Neuronal stem cell (in vitro differentiated cells): ENCODE measurements at regions not wholly inside any gene's neighbourhood (a gene's known extent, or its start where the extent isn't known, plus 50 kb on each side); places are given as distances from the start of the nearest gene placed in this dataset.

ENCODE experiments used
- DNase-seq: peaks from one replicate; pipeline ENCODE4 v3.0.0-alpha.2; 2013; ENCODE audit warnings: low spot score
- H2AFZ ChIP-seq: one replicate; pipeline ENCODE4 v1.6.1; 2013; ENCODE audit warnings: mild to moderate bottlenecking, low read length, inconsistent platforms
- H2AK5ac ChIP-seq: 2 replicates; pipeline ENCODE4 v1.6.1; 2013; ENCODE audit warnings: low read depth, mild to moderate bottlenecking, inconsistent platforms, low read length, moderate library complexity, mixed read lengths
- H2BK120ac ChIP-seq: 2 replicates; pipeline ENCODE4 v1.6.1; 2013; ENCODE audit warnings: low read depth, mild to moderate bottlenecking, inconsistent platforms, low read length, moderate library complexity, mixed read lengths
- H2BK12ac ChIP-seq: one replicate; pipeline ENCODE4 v1.6.1; 2013; ENCODE audit warnings: low read length, inconsistent platforms
- H2BK15ac ChIP-seq: 2 replicates; pipeline ENCODE4 v1.6.1; 2013; ENCODE audit warnings: mild to moderate bottlenecking, low read length, inconsistent platforms, mixed read lengths
- H2BK5ac ChIP-seq: one replicate; pipeline ENCODE4 v1.6.1; 2013; ENCODE audit warnings: inconsistent platforms, mild to moderate bottlenecking, low read length, moderate library complexity
- H3K14ac ChIP-seq: one replicate; pipeline ENCODE4 v1.6.1; 2013; ENCODE audit warnings: low read length, inconsistent platforms
- H3K18ac ChIP-seq: 2 replicates; pipeline ENCODE4 v1.6.1; 2013; ENCODE audit warnings: low read length, inconsistent platforms
- H3K23ac ChIP-seq: 2 replicates; pipeline ENCODE4 v1.6.1; 2013; ENCODE audit warnings: low read depth, mild to moderate bottlenecking, mixed read lengths, low read length, inconsistent platforms; ENCODE audit not compliant: poor library complexity
- H3K27ac ChIP-seq: replicated peaks from 3 replicates; pipeline ENCODE4 v1.5.1; 2013; ENCODE audit warnings: low read length, inconsistent platforms
- H3K27me3 ChIP-seq, 3 experiments: 2 replicates each; pipeline ENCODE4 v1.6.1; 2013; ENCODE audit warnings: low read length in 3 of 3, mild to moderate bottlenecking in 2 of 3, inconsistent platforms in 1 of 3, low read depth in 1 of 3, mixed read lengths in 1 of 3, moderate library complexity in 1 of 3; ENCODE audit not compliant: control insufficient read depth in 3 of 3, insufficient read depth in 3 of 3
- H3K36me3 ChIP-seq, 2 donors: replicated peaks in 1 of 2; 2 replicates each; pipeline ENCODE4 v1.6.1; 2013; ENCODE audit warnings: low read length in 2 of 2; ENCODE audit not compliant: control insufficient read depth in 2 of 2, insufficient read depth in 2 of 2
- H3K4ac ChIP-seq: 2 replicates; pipeline ENCODE4 v1.6.1; 2013; ENCODE audit warnings: inconsistent platforms, mild to moderate bottlenecking, low read length, moderate library complexity
- H3K4me1 ChIP-seq, 2 donors: 1 replicate in 1 of 2; 2 replicates in 1 of 2; pipeline ENCODE4 v1.6.1; 2013; ENCODE audit warnings: low read length in 2 of 2, low read depth in 1 of 2; ENCODE audit not compliant: control insufficient read depth in 2 of 2, insufficient read depth in 1 of 2
- H3K4me2 ChIP-seq: one replicate; pipeline ENCODE4 v1.6.1; 2013; ENCODE audit warnings: mild to moderate bottlenecking, low read length, inconsistent platforms; ENCODE audit not compliant: insufficient read depth, poor library complexity, severe bottlenecking
- H3K4me3 ChIP-seq, 2 donors: 2 replicates each; pipeline ENCODE4 v1.5.1; 2013; ENCODE audit warnings: low read length in 2 of 2, mild to moderate bottlenecking in 2 of 2, inconsistent platforms in 1 of 2, moderate library complexity in 1 of 2
- H3K79me1 ChIP-seq: one replicate; pipeline ENCODE4 v1.6.1; 2013; ENCODE audit warnings: low read depth, mild to moderate bottlenecking, inconsistent platforms, low read length, moderate library complexity
- H3K9ac ChIP-seq: one replicate; pipeline ENCODE4 v1.6.1; 2013; ENCODE audit warnings: mild to moderate bottlenecking, low read depth, low read length, inconsistent platforms; ENCODE audit not compliant: poor library complexity
- H3K9me3 ChIP-seq, 2 donors: replicated peaks in 1 of 2; 2 replicates each; pipeline versions ENCODE3 to v1.6.1; 2013; ENCODE audit warnings: low read length in 2 of 2, mild to moderate bottlenecking in 2 of 2, inconsistent platforms in 1 of 2, low read depth in 1 of 2, mixed read lengths in 1 of 2, moderate library complexity in 1 of 2; ENCODE audit not compliant: control insufficient read depth in 2 of 2, insufficient read depth in 1 of 2
- H4K8ac ChIP-seq: one replicate; pipeline ENCODE4 v1.6.1; 2013; ENCODE audit warnings: low read depth, mild to moderate bottlenecking, inconsistent platforms, low read length, moderate library complexity
- H4K91ac ChIP-seq: one replicate; pipeline ENCODE4 v1.6.1; 2013; ENCODE audit warnings: low read length, low read depth, mild to moderate bottlenecking, inconsistent platforms; ENCODE audit not compliant: poor library complexity
- WGBS, 2 donors: extraction: QIAGEN DNeasy Blood & Tissue Kit; methylation state at CpG; one replicate each; pipeline ENCODE4 v1.1.7; 2013; ENCODE audit warnings: missing lambda C conversion rate in 2 of 2, mixed read lengths in 1 of 2; ENCODE audit not compliant: insufficient read length in 2 of 2, insufficient replicate concordance in 1 of 2; ENCODE audit errors: extremely low coverage in 2 of 2; 5-methylcytosine and 5-hydroxymethylcytosine counted together

DNA sequence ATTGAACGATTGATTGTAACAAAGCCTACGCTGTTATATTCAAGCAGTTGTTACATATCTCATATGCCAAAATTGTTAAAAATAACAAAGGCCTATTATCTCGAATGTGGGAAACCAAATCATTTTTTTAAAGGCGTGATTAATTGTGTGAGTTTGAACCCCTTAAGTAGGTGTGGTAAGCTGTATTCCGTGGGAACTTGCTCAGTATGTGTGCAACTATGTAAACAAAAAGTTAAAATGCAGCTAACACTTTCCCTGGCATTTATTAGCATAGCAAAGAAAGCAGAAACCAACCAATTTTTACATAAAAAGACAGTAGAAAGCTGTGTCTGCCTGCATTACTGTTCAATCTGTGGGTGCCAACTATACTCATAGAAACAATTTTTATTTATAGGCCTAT lies 166.0 kb upstream of the HAND2 start:
- no peak overlapping the region for H2BK12ac ChIP-seq
- WGBS, 2 donors = no CpG with 5 or more reads among the region's 5 CpGs

DNA sequence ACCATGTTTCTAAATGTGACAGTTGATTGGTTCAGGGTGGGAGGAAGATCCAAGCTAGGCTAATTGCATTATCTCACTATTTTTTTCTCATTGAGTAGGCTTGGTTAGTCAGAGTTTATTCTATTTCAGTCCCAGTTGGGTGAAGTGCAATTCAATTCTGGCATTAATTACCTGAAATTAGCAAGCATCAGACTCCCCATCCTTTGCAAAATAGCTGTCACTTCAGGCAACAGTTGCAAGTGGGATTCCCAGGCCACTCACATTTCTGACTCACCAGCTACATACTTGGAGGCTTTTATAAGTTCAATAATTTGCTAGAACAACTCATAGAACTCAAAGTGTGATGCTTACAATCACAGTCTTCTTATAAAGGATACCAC lies 155.8 kb upstream of the HAND2 start:
- Histone ChIP-seq H4K91ac (no peak overlapping the region), H2BK12ac (no peak overlapping the region), H2BK15ac (no peak overlapping the region), H3K9me3 (no peaks in the 10 kb centered on the region), H3K4me1 (no peaks in the 10 kb centered on the region), H3K23ac (no peak overlapping the region), H2AK5ac (no peak overlapping the region), H3K4me2 (no peak overlapping the region), H2BK5ac (no peak overlapping the region), H3K4me3 (no peak overlapping the region), H2AFZ (no peak overlapping the region), H3K27me3 (no peaks in the 10 kb centered on the region), H3K27ac (no peak overlapping the region), H3K9ac (no peak overlapping the region), H2BK120ac (no peak overlapping the region), H4K8ac (no peak overlapping the region), H3K18ac (no peak overlapping the region), H3K14ac (no peak overlapping the region), H3K4ac (no peak overlapping the region), H3K36me3 (peaks cover 0 to 2% of the 10 kb centered on the region in 2 donors), H3K79me1 (no peaks in the 10 kb centered on the region)
- DNase-seq = no peak

More for the DNA sequence above, 166.0 kb upstream of the HAND2 start:
- H2AK5ac ChIP-seq = no peak overlapping the region
- no peak overlapping the region for H3K14ac ChIP-seq
- no peak overlapping the region for H4K91ac ChIP-seq
- no peak for DNase-seq
- H3K79me1 ChIP-seq = no peaks in the 10 kb centered on the region
- no peak overlapping the region for H3K4me3 ChIP-seq
- H3K27me3 ChIP-seq = no peaks in the 10 kb centered on the region
- no peak overlapping the region for H3K18ac ChIP-seq
- no peak overlapping the region for H2BK5ac ChIP-seq
- H3K23ac ChIP-seq = no peak overlapping the region
- no peak overlapping the region for H2AFZ ChIP-seq
- no peaks in the 10 kb centered on the region for H3K36me3 ChIP-seq
- H2BK15ac ChIP-seq = no peak overlapping the region
- no peak overlapping the region for H3K9ac ChIP-seq
- no peak overlapping the region for H4K8ac ChIP-seq
- H3K4me1 ChIP-seq = no peaks in the 10 kb centered on the region
- H3K4ac ChIP-seq = no peak overlapping the region
- no peak overlapping the region for H2BK120ac ChIP-seq
- H3K9me3 ChIP-seq = no peaks in the 10 kb centered on the region
- no peak overlapping the region for H3K4me2 ChIP-seq
- no peak overlapping the region for H3K27ac ChIP-seq

DNA sequence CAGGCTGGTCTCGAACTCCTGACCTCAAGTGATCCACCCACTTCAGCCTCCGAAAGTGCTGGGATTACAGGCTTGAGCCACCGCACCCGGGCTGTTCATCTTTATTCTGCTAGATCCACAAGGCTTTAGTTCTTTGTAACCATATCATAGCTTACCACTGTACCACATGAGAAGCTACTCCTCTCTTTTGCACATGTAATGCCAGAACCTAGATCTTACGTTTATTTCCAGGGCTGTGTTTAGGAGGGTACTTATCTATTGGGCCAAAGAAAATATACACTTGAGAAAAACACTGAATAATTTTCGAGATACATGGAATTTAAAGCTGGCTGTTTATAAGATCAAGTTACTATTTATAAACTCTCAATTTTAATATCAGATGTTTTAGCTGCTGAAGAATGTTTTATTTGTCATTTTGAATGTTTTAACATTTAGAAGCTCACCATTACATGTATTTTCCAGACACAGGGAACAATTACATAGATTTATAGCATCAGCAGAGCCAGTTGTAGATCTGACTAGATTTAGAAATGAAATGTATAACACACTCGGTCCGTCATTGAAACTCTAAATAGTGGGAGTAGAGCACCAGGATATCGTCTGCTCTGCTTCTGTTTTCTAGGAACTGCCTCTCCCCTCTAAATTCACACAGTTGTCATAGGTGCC lies 155.3 kb upstream of the HAND2 start:
- Histone ChIP-seq H3K79me1 (no peaks in the 10 kb centered on the region), H2BK120ac (no peak overlapping the region), H3K9ac (no peak overlapping the region), H3K4me1 (no peaks in the 10 kb centered on the region), H2AK5ac (no peak overlapping the region), H2AFZ (no peak overlapping the region), H3K27me3 (no peaks in the 10 kb centered on the region), H4K91ac (no peak overlapping the region), H3K14ac (no peak overlapping the region), H3K4me3 (no peak overlapping the region), H3K4ac (no peak overlapping the region), H2BK5ac (no peak overlapping the region), H3K23ac (no peak overlapping the region), H3K36me3 (peaks cover 0 to 2% of the 10 kb centered on the region in 2 donors), H3K9me3 (no peaks in the 10 kb centered on the region), H3K18ac (no peak overlapping the region), H4K8ac (no peak overlapping the region), H2BK15ac (no peak overlapping the region), H2BK12ac (no peak overlapping the region), H3K27ac (no peak overlapping the region), H3K4me2 (no peak overlapping the region)
- no peak for DNase-seq
- WGBS, 2 donors = no CpG with 5 or more reads among the region's 9 CpGs

DNA sequence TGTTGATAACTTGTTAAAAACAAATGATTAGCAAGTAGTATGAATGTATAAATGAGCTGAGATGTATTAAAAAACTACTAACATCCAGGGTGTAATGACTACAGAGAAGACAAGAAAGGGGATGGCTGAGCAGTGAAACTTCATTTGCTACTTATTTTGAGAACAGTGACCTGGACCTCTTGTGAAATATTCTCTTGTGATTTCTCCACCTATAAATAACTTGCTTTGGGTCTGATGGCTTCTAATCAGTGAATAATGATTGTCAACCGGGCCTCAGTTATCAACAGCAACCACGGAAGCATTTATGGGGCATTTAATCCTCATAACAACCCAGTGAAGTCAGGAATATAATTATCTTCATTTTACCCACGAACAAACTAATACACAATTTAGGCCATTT lies 154.2 kb upstream of the HAND2 start:
- no peak overlapping the region for H3K14ac ChIP-seq
- H3K79me1 ChIP-seq = no peaks in the 10 kb centered on the region
- no peak overlapping the region for H4K91ac ChIP-seq
- H2BK120ac ChIP-seq = no peak overlapping the region
- H3K9ac ChIP-seq = no peak overlapping the region
- H3K4me3 ChIP-seq = no peak overlapping the region
- no peak overlapping the region for H2AFZ ChIP-seq
- no peak overlapping the region for H3K27ac ChIP-seq
- H3K9me3 ChIP-seq = no peaks in the 10 kb centered on the region
- H3K36me3 ChIP-seq = peaks cover 0 to 2% of the 10 kb centered on the region in 2 donors
- H3K18ac ChIP-seq = no peak overlapping the region
- H3K4ac ChIP-seq = no peak overlapping the region
- no peak overlapping the region for H2BK12ac ChIP-seq
- no peak overlapping the region for H4K8ac ChIP-seq
- no peak for DNase-seq
- WGBS, 2 donors = no CpG with 5 or more reads among the region's 3 CpGs
- no peak overlapping the region for H2AK5ac ChIP-seq
- no peaks in the 10 kb centered on the region for H3K4me1 ChIP-seq
- H3K27me3 ChIP-seq = no peaks in the 10 kb centered on the region
- H3K4me2 ChIP-seq = no peak overlapping the region
- no peak overlapping the region for H3K23ac ChIP-seq
- no peak overlapping the region for H2BK5ac ChIP-seq
- H2BK15ac ChIP-seq = no peak overlapping the region
